Thyroid gland (tissue), 4 donors: ENCODE measurements at regions not wholly inside any gene's neighbourhood (a gene's known extent, or its start where the extent isn't known, plus 50 kb on each side); places are given as distances from the start of the nearest gene placed in this dataset.

Experiments
- DNase-seq, 2 donors: peaks; one replicate each; pipeline ENCODE4 v3.0.0-alpha.2; 2019
- H3K27ac ChIP-seq, 3 donors: fragments of 200-600 bp; sonication (generic); 1 replicate in 2 of 3; 2 replicates in 1 of 3; pipeline ENCODE4 v1.5.1; 2016 to 2019; ENCODE audit warnings: mild to moderate bottlenecking in 1 of 3, moderate library complexity in 1 of 3
- H3K27me3 ChIP-seq: fragments of 200-600 bp; sonication (generic); one replicate; pipeline ENCODE4 v1.5.1; 2019
- H3K36me3 ChIP-seq, 2 donors: fragments of 200-600 bp; sonication (generic); one replicate each; pipeline ENCODE4 v1.5.1; 2016 to 2019
- H3K4me1 ChIP-seq, 2 donors: fragments of 200-600 bp; sonication (generic); one replicate each; pipeline ENCODE4 v1.5.1; 2017 to 2019
- H3K4me3 ChIP-seq, 3 donors: fragments of 200-600 bp; sonication (generic); replicated peaks in 1 of 3; 1 replicate in 2 of 3; 2 replicates in 1 of 3; pipeline ENCODE4 v1.5.1; 2016; ENCODE audit warnings: mild to moderate bottlenecking in 1 of 3
- H3K9me3 ChIP-seq: fragments of 200-600 bp; sonication (generic); one replicate; pipeline ENCODE4 v1.5.1; 2017
- POLR2A ChIP-seq, 2 donors: fragments of 450-650 bp; IDR thresholded peaks; one replicate each; pipeline ENCODE4 v1.6.1; 2017; ENCODE audit warnings: antibody characterized with exemption in 2 of 2, mild to moderate bottlenecking in 2 of 2, moderate library complexity in 1 of 2
- WGBS, 2 donors: methylation state at CpG; one replicate each; pipeline ENCODE4 v1.1.5; 2017; 5-methylcytosine and 5-hydroxymethylcytosine counted together
- intact Hi-C: fragments of 100-400 bp; cut with DNase I; formaldehyde crosslinking; loops from one replicate; pipeline ENCODE4 v1.15.1; 2023
- TF ChIP-seq, protein P1 (sequence below), 6 experiments: fragments of 200-600 bp in 3 of 6; fragments of 450-650 bp in 3 of 6; sonication (generic) in 3 of 6; IDR thresholded peaks; one replicate each; pipeline ENCODE4 v1.5.1; 2016 to 2019; ENCODE audit warnings: antibody characterized with exemption in 6 of 6, mild to moderate bottlenecking in 2 of 6, inconsistent platforms in 1 of 6, moderate library complexity in 1 of 6

DNA sequence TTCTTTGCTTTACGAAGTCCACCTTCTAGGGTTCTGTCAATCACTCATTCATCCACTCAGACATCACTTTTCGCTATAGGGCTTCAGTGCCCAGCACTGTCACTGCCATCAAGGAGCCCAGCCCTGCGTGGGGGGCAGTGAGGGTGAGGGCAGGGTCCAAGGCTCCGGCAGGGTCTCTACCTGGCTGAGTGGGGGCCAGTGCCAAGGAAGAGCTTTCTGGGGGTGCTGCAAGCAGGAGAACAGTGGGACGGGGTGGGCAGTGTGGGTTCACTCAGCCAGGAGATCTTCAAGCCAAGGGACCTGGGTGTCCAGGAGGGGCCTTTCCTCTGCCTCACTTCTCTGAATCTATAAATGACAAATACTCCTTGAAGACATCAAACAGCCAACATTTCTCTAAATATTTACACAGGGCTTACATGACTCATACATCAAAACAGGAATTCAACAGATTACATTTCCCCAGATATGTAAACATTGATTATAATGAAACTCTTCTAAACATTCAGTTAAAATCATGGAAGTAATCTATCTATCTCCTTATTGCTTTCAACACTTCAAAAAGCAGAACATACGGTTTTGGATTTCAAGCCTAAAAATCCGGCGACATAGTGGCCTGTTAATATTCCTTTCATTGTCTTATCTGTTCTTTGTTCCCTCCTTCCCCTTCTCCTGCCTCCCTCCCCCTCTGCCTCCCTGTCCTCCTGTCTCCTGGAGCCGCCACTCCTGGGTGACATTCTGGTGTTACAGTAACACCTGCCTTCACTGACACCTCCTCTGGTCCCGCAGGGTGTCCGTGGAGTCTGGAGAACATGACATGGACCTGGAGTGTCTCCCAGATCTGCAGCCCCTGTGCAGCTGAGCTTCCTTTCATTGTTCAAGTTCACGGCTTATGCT, 94.4 kb upstream of the ADRA2C start:
- Histone ChIP-seq H3K9me3 (no peaks in the 10 kb centered on the region), H3K36me3 (no peaks in the 10 kb centered on the region), H3K4me3 (no peak overlapping the region), H3K27ac (no peak overlapping the region), H3K4me1 (no peaks in the 10 kb centered on the region), H3K27me3 (no peaks in the 10 kb centered on the region)
- no peak for DNase-seq
- 69 to 77% methylated on average over 11 to 12 of the region's 12 CpGs for WGBS, 2 donors
- intact Hi-C loops, result no loop called here
- TF ChIP-seq POLR2A (IDR thresholded peaks at IDR 0.05), result no peak
- TF ChIP-seq, protein P1, sequence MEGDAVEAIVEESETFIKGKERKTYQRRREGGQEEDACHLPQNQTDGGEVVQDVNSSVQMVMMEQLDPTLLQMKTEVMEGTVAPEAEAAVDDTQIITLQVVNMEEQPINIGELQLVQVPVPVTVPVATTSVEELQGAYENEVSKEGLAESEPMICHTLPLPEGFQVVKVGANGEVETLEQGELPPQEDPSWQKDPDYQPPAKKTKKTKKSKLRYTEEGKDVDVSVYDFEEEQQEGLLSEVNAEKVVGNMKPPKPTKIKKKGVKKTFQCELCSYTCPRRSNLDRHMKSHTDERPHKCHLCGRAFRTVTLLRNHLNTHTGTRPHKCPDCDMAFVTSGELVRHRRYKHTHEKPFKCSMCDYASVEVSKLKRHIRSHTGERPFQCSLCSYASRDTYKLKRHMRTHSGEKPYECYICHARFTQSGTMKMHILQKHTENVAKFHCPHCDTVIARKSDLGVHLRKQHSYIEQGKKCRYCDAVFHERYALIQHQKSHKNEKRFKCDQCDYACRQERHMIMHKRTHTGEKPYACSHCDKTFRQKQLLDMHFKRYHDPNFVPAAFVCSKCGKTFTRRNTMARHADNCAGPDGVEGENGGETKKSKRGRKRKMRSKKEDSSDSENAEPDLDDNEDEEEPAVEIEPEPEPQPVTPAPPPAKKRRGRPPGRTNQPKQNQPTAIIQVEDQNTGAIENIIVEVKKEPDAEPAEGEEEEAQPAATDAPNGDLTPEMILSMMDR (IDR thresholded peaks at IDR 0.05), result no peak

DNA sequence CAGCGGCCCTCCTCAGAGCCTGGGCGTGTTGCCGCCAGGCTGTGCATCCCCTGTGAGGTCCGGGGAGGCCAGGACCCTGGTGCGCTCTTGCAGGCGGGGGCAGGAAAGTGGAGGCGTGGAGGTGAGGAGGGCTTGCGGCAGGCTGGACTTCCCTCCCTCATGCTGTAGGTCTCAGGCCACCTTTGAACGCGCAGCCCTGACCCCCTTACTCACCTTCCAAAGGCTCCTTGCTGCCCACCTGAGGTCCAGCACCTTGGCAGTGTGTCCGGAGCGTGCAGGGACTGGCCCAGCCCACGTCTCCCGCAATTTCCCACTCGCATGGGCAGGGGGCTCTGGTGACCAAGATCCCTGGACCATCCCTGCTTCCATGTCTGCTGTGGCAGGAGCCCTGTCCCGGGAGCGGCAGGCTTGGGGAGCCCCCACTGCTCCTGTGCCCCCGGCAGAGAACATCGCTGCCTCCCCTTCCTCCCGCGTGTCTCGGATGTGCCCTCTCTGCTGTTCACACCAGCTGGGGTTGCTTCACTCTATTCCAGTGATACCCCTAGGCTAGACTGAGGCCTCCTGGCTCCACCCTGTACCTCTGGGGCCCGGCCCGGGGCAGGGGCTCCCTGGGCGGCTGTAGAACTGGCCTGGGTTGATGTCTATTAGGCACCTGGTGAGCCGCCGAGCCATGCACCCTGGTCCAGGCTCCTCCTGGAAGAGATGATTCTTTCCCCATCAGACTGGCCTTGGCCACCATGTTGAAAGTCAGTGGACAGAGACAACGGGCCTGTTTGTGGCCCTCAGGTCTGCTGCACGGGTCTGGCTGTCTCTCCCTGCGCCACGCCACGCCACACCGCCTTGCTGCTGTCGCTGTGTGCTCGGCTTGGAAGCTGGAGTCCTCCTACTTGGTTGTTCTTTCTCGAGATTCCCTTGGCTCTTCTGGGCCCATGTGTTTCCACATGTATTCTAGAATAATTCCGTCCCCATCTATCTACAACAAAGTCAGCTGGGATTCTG, 95.4 kb upstream of the ADRA2C start:
- TF ChIP-seq POLR2A (IDR thresholded peaks at IDR 0.05), result no peak
- TF ChIP-seq, protein P1 (IDR thresholded peaks at IDR 0.05), result no peak
- no peak overlapping the region for H3K27ac ChIP-seq
- DNase-seq, result no peak
- intact Hi-C loops, result no loop called here
- WGBS, 2 donors, result 90 to 93% methylated on average over 16 to 36 of the region's 37 CpGs
- no peaks in the 10 kb centered on the region for H3K4me1 ChIP-seq
- no peaks in the 10 kb centered on the region for H3K9me3 ChIP-seq
- no peaks in the 10 kb centered on the region for H3K27me3 ChIP-seq
- no peaks in the 10 kb centered on the region for H3K36me3 ChIP-seq
- H3K4me3 ChIP-seq, result no peak overlapping the region

DNA sequence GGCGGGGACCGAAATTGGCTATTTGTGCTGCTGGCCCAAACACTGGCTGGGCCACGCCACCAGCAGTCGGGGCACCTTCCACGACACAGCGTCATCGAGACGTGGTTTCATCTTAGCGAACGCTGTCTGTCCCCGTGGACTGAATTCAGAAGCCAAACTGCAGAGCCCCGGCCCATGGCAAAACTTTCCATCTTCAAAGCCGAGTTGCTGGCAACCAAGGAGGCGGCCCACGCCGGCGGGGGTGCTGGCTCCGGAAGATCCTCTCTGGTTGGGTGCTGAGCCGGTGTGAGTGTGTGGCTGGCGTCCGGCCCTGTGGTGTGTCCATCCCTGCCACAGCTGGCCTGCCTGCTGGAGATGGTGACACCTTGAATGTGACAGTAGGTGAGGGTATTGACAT, 96.6 kb upstream of the ADRA2C start:
- TF ChIP-seq POLR2A (IDR thresholded peaks at IDR 0.05), result no peak
- TF ChIP-seq, protein P1 (IDR thresholded peaks at IDR 0.05), result no peak
- H3K4me3 ChIP-seq, result no peak overlapping the region
- H3K4me1 ChIP-seq, result no peaks in the 10 kb centered on the region
- H3K36me3 ChIP-seq, result no peaks in the 10 kb centered on the region
- no peak for DNase-seq
- no peaks in the 10 kb centered on the region for H3K27me3 ChIP-seq
- H3K9me3 ChIP-seq, result no peaks in the 10 kb centered on the region
- intact Hi-C loops, result no loop called here
- WGBS, 2 donors, result 90 to 98% methylated on average over 18 to 21 of the region's 21 CpGs
- no peak overlapping the region for H3K27ac ChIP-seq

DNA sequence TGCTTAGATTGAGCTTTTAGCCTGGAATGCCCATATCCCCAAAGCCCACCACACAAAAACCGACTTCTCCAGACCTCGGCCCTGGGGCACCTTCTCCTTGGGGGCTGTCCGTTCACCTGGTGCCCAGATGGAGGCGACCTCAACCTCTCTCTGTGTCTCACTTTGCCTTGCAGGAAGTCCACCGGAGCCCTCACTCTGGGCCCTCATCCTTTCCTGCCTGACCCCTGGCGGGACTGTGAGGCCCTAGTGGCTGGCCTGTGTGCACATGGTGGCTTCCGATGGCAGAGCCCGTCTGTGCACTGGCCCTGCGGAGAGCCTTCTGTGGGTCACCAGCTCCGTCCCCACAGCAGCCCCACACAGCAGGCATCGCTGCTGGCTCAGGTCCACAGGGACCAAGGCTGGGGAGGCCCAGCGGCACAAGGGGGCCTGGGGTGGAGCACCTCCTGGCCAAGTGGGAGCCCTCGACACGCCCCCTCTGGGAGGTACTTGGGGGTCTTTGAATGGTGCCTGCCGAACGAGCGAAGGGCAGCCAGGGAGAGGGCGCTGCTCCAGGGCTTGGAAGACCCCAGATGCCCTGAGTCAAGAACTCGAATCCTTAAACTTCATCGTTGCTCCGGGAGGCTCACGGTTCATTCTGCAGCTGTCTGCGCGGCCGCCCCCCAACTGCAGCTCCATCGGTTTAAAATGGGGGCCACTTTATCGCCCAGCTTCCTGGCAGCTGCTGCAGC, 97.2 kb upstream of the ADRA2C start:
- no peaks in the 10 kb centered on the region for H3K27me3 ChIP-seq
- H3K27ac ChIP-seq, result no peak overlapping the region
- WGBS, 2 donors, result 85 to 88% methylated on average over 16 to 22 of the region's 27 CpGs
- H3K4me1 ChIP-seq, result no peaks in the 10 kb centered on the region
- H3K36me3 ChIP-seq, result no peaks in the 10 kb centered on the region
- no peaks in the 10 kb centered on the region for H3K9me3 ChIP-seq
- intact Hi-C loops, result no loop called here
- DNase-seq, result no peak
- TF ChIP-seq, protein P1 (IDR thresholded peaks at IDR 0.05), result no peak
- no peak overlapping the region for H3K4me3 ChIP-seq
